ENCODE measurements at regions not wholly inside any gene's neighbourhood (a gene's known extent, or its start where the extent isn't known, plus 50 kb on each side); places are given as distances from the start of the nearest gene placed in this dataset.

DNA sequence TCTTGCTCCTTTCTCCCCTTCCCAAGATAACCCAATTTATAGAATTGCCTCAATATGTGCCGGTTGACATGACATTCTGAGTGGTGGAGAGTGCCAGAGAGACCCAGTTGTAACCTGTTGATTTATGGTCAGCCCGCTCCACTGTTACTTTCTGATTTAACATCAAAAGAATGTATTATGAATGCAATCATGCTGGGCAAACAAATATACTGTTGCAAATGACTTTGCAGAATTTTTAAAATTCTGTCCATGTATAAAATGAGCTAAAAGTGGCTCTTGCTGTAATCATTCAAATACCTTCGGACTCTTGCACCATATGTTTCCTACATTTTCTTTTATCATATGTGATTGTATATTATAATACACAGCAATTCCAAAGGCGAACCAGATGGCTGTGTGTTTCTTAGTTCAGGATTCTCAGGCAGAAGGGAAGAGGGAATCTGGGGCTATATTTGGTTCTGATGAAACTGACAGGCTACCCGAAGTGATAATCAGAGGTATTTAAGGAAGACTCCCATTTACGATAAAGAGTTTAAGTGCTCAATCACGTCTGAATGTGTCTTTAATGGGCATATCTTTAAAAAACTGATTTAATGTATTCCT lies 131.7 kb downstream of the CLCN4 start:
- DNase-seq (ENCODE audit: low read depth, low spot score): no peak

- peak; percentile 70 for DNase-seq (ENCODE audit: low read depth, low spot score)
Measured at GRCh38 chrX:10296576-10296975, 139.8 kb downstream of the CLCN4 start.

GRCh38 chrX:10310511-10310910 lies 153.7 kb downstream of the CLCN4 start:
- DNase-seq (ENCODE audit: low read depth, low spot score): no peak

DNA sequence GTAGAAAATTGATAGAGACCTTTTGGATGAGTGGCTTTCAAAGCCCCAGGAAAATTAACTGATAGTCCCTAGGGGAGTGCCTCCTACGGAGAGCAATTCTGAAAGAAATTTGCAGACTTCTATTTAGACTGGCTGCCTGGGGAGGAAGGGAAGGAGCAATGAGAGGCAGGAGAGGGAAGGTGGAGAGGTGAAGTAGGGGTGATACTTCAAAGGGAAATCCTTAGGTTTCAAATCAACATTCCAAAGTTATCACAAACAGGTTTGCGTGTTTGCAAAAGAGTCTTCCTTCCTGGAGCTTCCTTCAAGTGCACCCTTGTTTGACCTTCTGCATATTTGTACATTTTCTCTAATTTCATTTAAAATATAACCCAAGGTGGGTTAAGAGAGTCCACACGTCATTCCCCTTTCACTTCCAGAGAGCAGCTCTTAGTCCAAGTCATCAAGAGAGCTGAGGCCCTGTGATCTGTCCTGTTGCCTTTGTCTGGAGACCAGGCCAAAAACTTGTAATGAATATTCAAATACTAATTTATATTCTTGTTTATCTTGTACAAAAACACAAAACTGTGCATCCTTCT lies 157.8 kb downstream of the CLCN4 start:
- DNase-seq (ENCODE audit: low read depth, low spot score): no peak

DNA sequence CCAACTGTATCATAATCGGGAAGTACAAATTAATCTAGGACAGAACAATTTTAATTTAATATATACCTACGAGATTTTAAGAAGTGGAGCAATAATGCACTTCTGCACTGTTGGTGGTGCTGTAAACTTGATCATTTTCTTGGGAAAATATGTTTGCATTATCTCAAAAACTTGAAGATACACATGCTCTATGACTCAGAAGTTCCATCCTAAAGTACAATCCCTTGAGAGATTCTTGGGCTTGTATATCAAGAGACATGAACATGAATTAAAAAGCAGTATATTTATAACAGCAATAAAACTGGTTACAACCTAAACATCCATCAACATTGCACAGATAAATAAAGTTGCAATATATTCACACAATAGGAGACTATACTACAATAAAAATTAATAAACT lies 168.8 kb downstream of the CLCN4 start:
- no peak for DNase-seq (ENCODE audit: low read depth, low spot score)

- no peak for DNase-seq (ENCODE audit: low read depth, low spot score)
Measured at GRCh38 chrX:10326578-10326977, 169.8 kb downstream of the CLCN4 start.

- DNase-seq (ENCODE audit: low read depth, low spot score): peak; percentile 17
Measured at GRCh38 chrX:10327651-10328050, 170.9 kb downstream of the CLCN4 start.

- no peak for DNase-seq (ENCODE audit: low read depth, low spot score)
Measured at GRCh38 chrX:10329984-10330383, 173.2 kb downstream of the CLCN4 start.

DNA sequence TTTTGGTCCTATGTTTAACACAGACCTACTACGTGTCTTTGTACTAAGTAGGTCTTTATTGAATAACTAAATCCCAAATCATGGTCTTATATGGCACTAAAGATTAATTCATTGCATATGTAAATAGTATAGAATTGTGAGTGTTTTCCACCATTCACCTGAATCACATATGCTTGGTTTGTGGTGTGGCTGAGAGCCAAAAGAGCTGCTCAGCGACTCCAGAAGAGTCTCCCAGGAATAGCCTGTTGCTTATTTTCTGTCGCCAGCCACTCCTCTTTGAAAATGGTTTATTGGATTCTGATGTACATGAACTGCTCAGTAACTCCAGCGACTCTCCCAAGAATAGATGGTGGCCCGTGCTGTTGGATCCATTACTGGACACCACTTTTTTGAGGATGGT lies 184.5 kb downstream of the CLCN4 start:
- DNase-seq (ENCODE audit: low read depth, low spot score): no peak

- DNase-seq (ENCODE audit: low read depth, low spot score): no peak
Measured at GRCh38 chrX:10350221-10350620, 193.4 kb downstream of the CLCN4 start.

DNA sequence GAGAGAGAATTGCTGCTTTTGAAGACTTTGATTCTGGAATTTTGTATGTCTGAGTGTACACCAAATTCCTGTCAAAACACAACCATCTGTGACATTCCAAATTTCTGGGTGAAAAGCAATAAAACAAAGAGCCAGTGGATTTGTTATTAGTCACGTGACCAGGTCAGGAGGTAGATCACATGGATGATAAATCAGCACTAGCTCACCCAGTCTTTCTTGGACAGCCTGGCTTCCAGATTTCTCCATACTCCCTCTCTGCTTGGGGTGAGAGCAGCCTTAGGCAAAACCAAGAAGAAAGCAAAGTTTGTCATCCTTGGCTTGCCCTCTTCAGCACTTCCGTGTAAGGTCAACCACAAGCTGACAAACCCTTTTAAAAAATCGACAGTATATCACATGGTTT lies 194.2 kb downstream of the CLCN4 start:
- DNase-seq (ENCODE audit: low read depth, low spot score): no peak

- DNase-seq (ENCODE audit: low read depth, low spot score): no peak
Measured at GRCh38 chrX:10352536-10352935, 195.8 kb downstream of the CLCN4 start.

DNA sequence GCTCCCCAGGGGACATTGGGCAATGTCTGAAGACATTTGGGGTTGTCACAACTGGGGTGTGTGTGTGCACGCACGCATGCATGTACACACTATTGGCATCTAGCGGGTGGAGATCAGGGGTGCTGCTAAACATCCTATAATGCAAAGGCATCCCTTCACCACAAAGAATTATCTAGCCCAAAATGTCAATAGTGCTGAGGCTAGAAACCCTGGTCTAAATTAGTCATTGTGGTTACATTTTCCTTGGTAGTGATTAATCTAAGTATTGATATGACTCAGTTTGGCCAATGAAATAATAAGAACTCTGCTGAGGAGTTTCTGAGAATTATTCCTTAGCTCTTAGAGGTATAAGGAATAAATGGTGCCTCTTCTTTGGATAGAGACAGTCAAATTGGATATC lies 200.2 kb downstream of the CLCN4 start:
- DNase-seq (ENCODE audit: low read depth, low spot score): no peak

- no peak for DNase-seq (ENCODE audit: low read depth, low spot score)
Measured at GRCh38 chrX:10358958-10359357, 202.2 kb downstream of the CLCN4 start.

DNA sequence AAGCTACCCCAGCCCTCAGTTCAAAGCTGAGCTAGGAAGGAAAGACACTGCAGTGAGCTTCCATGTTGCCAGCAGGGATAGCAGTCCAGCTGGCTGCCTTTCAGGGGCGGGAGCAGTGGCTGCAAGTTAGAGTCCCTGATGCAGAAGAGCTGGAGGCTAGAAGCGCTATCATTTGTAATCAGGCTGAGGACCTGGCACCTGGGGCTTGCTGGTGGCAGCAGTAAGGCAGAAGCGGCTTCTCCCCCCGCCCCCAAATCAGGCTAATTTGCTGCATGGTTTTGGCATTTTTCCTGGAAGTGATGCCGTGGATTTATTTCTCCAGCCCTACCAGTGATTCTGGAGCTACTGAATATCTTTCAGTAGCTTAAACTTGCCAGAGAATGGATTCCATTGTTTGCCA lies 203.3 kb downstream of the CLCN4 start:
- no peak for DNase-seq (ENCODE audit: low read depth, low spot score)

- no peak for DNase-seq (ENCODE audit: low read depth, low spot score)
Measured at GRCh38 chrX:10365532-10366265, 208.9 kb downstream of the CLCN4 start.

DNA sequence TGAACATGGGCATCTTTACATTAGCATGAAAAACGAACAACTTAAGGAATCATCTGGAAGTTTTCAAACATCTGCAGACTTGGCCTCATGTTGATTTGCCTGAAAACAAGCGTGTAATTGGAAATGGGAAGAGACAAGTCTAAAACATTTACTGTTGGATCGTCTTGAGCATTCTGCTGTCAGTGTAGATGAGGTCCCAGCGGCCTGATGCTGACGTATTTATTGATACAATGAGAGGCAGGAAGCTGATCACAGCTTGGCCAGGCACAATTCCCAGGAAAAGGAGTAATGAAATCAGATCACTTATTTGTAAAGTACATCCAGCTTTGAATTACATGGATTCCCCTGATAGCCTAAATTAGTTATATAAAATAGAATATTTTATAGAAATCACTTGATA lies 210.6 kb downstream of the CLCN4 start:
- DNase-seq (ENCODE audit: low read depth, low spot score): no peak

DNA sequence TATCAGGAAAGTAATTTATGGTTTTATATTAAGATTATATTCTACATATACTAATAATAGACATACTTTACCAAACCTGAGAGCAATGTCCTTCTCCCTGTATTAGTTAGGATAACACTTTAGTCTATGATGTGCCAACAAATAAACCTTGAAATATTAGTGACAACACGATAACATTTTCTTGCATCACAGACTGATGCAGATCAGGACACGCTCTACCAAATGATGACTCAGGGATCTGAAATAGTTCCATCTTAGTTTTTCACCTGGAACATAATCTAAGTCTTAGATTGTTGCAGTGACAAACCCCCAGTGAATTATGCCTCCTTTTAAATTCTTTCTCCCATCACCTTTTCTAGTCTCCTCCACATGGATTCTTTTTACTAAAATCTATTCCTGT lies 214.2 kb downstream of the CLCN4 start:
- DNase-seq (ENCODE audit: low read depth, low spot score): no peak

- no peak for DNase-seq (ENCODE audit: low read depth, low spot score)
Measured at GRCh38 chrX:10377427-10377826, 220.7 kb downstream of the CLCN4 start.

GRCh38 chrX:10379878-10380277 lies 223.1 kb downstream of the CLCN4 start:
- no peak for DNase-seq (ENCODE audit: low read depth, low spot score)

GRCh38 chrX:10380300-10380699 lies 223.5 kb downstream of the CLCN4 start:
- no peak for DNase-seq (ENCODE audit: low read depth, low spot score)

- DNase-seq (ENCODE audit: low read depth, low spot score): no peak
Measured at GRCh38 chrX:10381193-10381592, 224.4 kb downstream of the CLCN4 start.

- no peak for DNase-seq (ENCODE audit: low read depth, low spot score)
Measured at GRCh38 chrX:10387011-10387410, 230.2 kb downstream of the CLCN4 start.

Data from smooth muscle cell of the brain vasculature (primary cell).